Adrenal gland (tissue), 5 donors: ENCODE measurements at regions not wholly inside any gene's neighbourhood (a gene's known extent, or its start where the extent isn't known, plus 50 kb on each side); places are given as distances from the start of the nearest gene placed in this dataset.

Source experiments
- POLR2A ChIP-seq, 2 donors: fragments of 450-650 bp; IDR thresholded peaks; one replicate each; pipeline ENCODE4 v1.6.1; 2017; ENCODE audit warnings: antibody characterized with exemption in 2 of 2, mild to moderate bottlenecking in 2 of 2, moderate library complexity in 1 of 2
- TF ChIP-seq, protein P1 (sequence below), 6 experiments: fragments of 450-650 bp in 4 of 6; fragments of 200-600 bp in 2 of 6; sonication (generic) in 1 of 6; IDR thresholded peaks; 1 replicate in 5 of 6; 2 replicates in 1 of 6; pipeline versions ENCODE4 v1.5.1 to v1.8.0; 2016 to 2021; ENCODE audit warnings: antibody characterized with exemption in 6 of 6, mild to moderate bottlenecking in 2 of 6, moderate library complexity in 1 of 6
- donor health status: DM: no; HTN: no; CAD: no.

DNA sequence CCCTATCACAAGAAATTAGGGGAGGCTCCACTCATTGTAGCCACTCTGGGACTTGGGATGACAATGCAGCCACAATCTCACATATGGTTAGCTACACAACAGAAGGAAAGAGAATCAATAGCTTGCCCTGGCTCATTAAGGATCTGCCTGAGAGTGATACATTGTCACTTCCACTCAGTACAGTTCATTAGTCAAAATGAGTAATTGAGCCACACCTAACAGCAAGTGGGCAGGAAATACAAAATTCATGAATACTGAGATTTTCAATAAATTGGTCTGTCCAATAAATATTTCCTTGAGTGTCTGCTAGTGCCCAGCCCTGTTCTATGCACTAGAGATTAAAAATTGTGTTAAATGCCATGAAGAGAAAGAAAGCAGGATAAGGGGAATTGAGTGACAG is 231.3 kb upstream of the NR4A3 start:
- no peak for TF ChIP-seq POLR2A (IDR thresholded peaks at IDR 0.05)
- TF ChIP-seq, protein P1, sequence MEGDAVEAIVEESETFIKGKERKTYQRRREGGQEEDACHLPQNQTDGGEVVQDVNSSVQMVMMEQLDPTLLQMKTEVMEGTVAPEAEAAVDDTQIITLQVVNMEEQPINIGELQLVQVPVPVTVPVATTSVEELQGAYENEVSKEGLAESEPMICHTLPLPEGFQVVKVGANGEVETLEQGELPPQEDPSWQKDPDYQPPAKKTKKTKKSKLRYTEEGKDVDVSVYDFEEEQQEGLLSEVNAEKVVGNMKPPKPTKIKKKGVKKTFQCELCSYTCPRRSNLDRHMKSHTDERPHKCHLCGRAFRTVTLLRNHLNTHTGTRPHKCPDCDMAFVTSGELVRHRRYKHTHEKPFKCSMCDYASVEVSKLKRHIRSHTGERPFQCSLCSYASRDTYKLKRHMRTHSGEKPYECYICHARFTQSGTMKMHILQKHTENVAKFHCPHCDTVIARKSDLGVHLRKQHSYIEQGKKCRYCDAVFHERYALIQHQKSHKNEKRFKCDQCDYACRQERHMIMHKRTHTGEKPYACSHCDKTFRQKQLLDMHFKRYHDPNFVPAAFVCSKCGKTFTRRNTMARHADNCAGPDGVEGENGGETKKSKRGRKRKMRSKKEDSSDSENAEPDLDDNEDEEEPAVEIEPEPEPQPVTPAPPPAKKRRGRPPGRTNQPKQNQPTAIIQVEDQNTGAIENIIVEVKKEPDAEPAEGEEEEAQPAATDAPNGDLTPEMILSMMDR (IDR thresholded peaks at IDR 0.05) = no peak
